ENCODE measurements at regions not wholly inside any gene's neighbourhood (a gene's known extent, or its start where the extent isn't known, plus 50 kb on each side); places are given as distances from the start of the nearest gene placed in this dataset.

DNA sequence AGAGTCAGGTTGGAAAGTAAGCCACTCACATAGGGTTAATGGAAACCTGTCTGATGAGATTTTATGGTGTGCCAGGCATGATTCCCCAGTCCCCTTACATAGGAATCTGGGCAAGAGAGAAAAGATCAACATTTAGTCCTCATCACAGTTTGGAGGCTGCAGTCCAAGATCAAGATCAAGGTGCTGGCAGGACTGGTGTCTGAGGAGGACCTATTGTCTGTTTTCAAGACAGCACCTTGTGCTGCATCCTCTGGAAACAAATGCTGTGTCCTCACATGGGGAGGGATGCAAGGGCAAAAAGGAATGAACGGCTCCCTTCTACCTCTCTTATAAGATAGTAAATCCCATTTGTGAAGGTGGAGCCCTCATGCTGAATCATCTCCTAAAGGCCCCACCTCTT lies 244.8 kb upstream of the GALNT17 start:
- TF ChIP-seq, protein P1, sequence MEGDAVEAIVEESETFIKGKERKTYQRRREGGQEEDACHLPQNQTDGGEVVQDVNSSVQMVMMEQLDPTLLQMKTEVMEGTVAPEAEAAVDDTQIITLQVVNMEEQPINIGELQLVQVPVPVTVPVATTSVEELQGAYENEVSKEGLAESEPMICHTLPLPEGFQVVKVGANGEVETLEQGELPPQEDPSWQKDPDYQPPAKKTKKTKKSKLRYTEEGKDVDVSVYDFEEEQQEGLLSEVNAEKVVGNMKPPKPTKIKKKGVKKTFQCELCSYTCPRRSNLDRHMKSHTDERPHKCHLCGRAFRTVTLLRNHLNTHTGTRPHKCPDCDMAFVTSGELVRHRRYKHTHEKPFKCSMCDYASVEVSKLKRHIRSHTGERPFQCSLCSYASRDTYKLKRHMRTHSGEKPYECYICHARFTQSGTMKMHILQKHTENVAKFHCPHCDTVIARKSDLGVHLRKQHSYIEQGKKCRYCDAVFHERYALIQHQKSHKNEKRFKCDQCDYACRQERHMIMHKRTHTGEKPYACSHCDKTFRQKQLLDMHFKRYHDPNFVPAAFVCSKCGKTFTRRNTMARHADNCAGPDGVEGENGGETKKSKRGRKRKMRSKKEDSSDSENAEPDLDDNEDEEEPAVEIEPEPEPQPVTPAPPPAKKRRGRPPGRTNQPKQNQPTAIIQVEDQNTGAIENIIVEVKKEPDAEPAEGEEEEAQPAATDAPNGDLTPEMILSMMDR (IDR thresholded peaks at IDR 0.05; ENCODE audit: low read length), result no peak
- TF ChIP-seq EZH2phosphoT487 (IDR thresholded peaks at IDR 0.05; ENCODE audit: low read length), result no peak
- no peak for TF ChIP-seq EZH2 (optimal IDR thresholded peaks at IDR 0.05; ENCODE audit: low read depth, low read length)

Data from MM.1S (cell line).